GM19397 (cell line): ENCODE measurements at regions not wholly inside any gene's neighbourhood (a gene's known extent, or its start where the extent isn't known, plus 50 kb on each side); places are given as distances from the start of the nearest gene placed in this dataset.
"Not testable (repeated sequence)": the region's sequence is repeated elsewhere in the genome, so short reads cannot be mapped to it uniquely, and the experiment has no call there.

Source experiments
- ATAC-seq: cut with Tn5 transposase; IDR thresholded peaks from one replicate; pipeline ENCODE4 v1.9.1; 2021; ENCODE audit warnings: mild to moderate bottlenecking, moderate library complexity; ENCODE audit not compliant: unreplicated experiment

- ATAC-seq = no peak
Observed at GRCh38 chr2:7420530-7420929, 503.3 kb downstream of the RNF144A start.

- ATAC-seq = no peak
Observed at GRCh38 chr2:7424481-7424880, 507.3 kb downstream of the RNF144A start.

GRCh38 chr2:7427293-7428060 is 510.3 kb downstream of the RNF144A start:
- ATAC-seq = no peak

- no peak for ATAC-seq
Observed at GRCh38 chr2:7428454-7429204, 511.4 kb downstream of the RNF144A start.

- ATAC-seq = no peak
Observed at GRCh38 chr2:7429733-7430132, 512.5 kb downstream of the RNF144A start.

- ATAC-seq = no peak
Observed at GRCh38 chr2:7430421-7430868, 513.2 kb downstream of the RNF144A start.

GRCh38 chr2:7430869-7431641 is 513.8 kb downstream of the RNF144A start:
- peak; percentile 55 for ATAC-seq

- ATAC-seq = no peak
Observed at GRCh38 chr2:7432436-7432835, 515.2 kb downstream of the RNF144A start.

- no peak for ATAC-seq
Observed at GRCh38 chr2:7436096-7436906, 519.1 kb downstream of the RNF144A start.

GRCh38 chr2:7437141-7437540 is 519.9 kb downstream of the RNF144A start:
- ATAC-seq = no peak

- no peak for ATAC-seq
Observed at GRCh38 chr2:7437716-7438632, 520.8 kb downstream of the RNF144A start.

- no peak for ATAC-seq
Observed at GRCh38 chr2:7438855-7439254, 521.6 kb downstream of the RNF144A start.

GRCh38 chr2:7440977-7441376 is 523.8 kb downstream of the RNF144A start:
- ATAC-seq = no peak

- not testable (repeated sequence) for ATAC-seq
Observed at GRCh38 chr2:7441841-7442240, 524.6 kb downstream of the RNF144A start.

- ATAC-seq = no peak
Observed at GRCh38 chr2:7444626-7445025, 527.4 kb downstream of the RNF144A start.

- ATAC-seq = no peak
Observed at GRCh38 chr2:7448578-7449264, 531.5 kb downstream of the RNF144A start.

GRCh38 chr2:7449298-7449697 is 532.1 kb downstream of the RNF144A start:
- ATAC-seq = no peak

GRCh38 chr2:7450188-7450832 is 533.1 kb downstream of the RNF144A start:
- no peak for ATAC-seq

GRCh38 chr2:7450833-7451190 is 533.6 kb downstream of the RNF144A start:
- no peak for ATAC-seq
